GM12878 (cell line): ENCODE measurements at regions not wholly inside any gene's neighbourhood (a gene's known extent, or its start where the extent isn't known, plus 50 kb on each side); places are given as distances from the start of the nearest gene placed in this dataset.

Experiments used
- ATAC-seq: fragments of 200-7000 bp; cut with Tn5 transposase; 3 replicates; pipeline ENCODE4 v1.9.1; 2020; ENCODE audit warnings: mild to moderate bottlenecking, moderate library complexity
- BruUV-seq: library from RNA; stranded (reverse); fragments of 400-500 nt; replicated peaks from 2 replicates; lab custom pipeline; 2021; lab: Mats Ljungman, UMichigan
- CTCF ChIA-PET: fragments of 300-600 bp; sonication (Branson Sonifier 250); formaldehyde crosslinking; extraction: SDS; loops from one replicate; lab custom pipeline; 2021; ENCODE audit warnings: inconsistent platforms; lab: Yijun Ruan, JAX
- POLR2A ChIA-PET: fragments of 350-600 bp; formaldehyde crosslinking; extraction: SDS; loops from one replicate; lab custom pipeline; 2021; ENCODE audit warnings: inconsistent platforms; lab: Charles Lee
- RAD21 ChIA-PET: fragments of 300-600 bp; sonication (Branson Sonifier 250); formaldehyde crosslinking; loops from one replicate; lab custom pipeline; 2023; ENCODE audit warnings: antibody characterized with exemption; ENCODE audit not compliant: unreplicated experiment; lab: Charles Lee
- SMC1A ChIA-PET: fragments of 300-600 bp; sonication (Branson Sonifier 250); formaldehyde crosslinking; loops from one replicate; lab custom pipeline; 2023; ENCODE audit not compliant: unreplicated experiment, uncharacterized antibody; lab: Charles Lee
- DNase-seq: peaks from one replicate; pipeline ENCODE4 v3.0.0-alpha.2; 2011; ENCODE audit warnings: low read depth, low spot score
- FAIRE-seq: peaks from 3 replicates; lab custom pipeline; 2011; peaks lifted over from hg19 to GRCh38; lab: Jason Lieb, UNC
- H2AFZ ChIP-seq: 2 replicates; pipeline ENCODE4 v1.6.0; 2011; ENCODE audit warnings: low read depth, low read length, control low read depth; ENCODE audit not compliant: control insufficient read depth
- H3K27ac ChIP-seq: 2 replicates; pipeline ENCODE4 v1.5.1; 2011; ENCODE audit warnings: control low read depth; ENCODE audit not compliant: control insufficient read depth, insufficient read depth
- H3K27me3 ChIP-seq, 2 experiments: replicated peaks in 1 of 2; 2 replicates each; pipeline versions ENCODE4 v1.6.0 to v1.6.1; 2011; ENCODE audit warnings: low read length in 1 of 2; ENCODE audit not compliant: control insufficient read depth in 2 of 2, insufficient read depth in 2 of 2
- H3K36me3 ChIP-seq, 2 experiments: 2 replicates each; pipeline ENCODE4 v1.5.1; 2011; ENCODE audit warnings: low read length in 1 of 2; ENCODE audit not compliant: control insufficient read depth in 2 of 2, insufficient read depth in 2 of 2
- H3K4me1 ChIP-seq: 2 replicates; pipeline ENCODE4 v1.6.1; 2011; ENCODE audit warnings: mild to moderate bottlenecking, low read length, moderate library complexity, mixed read lengths; ENCODE audit not compliant: control insufficient read depth, insufficient read depth
- H3K4me2 ChIP-seq: 2 replicates; pipeline ENCODE4 v1.6.0; 2011; ENCODE audit warnings: control low read depth; ENCODE audit not compliant: control insufficient read depth, insufficient read depth
- H3K4me3 ChIP-seq: fragments of 200-600 bp; sonication (generic); 2 replicates; pipeline ENCODE4 v1.5.1; 2016
- H3K79me2 ChIP-seq: 2 replicates; pipeline ENCODE4 v1.6.0; 2011; ENCODE audit warnings: low read length; ENCODE audit not compliant: control insufficient read depth, insufficient read depth
- H3K9ac ChIP-seq: 2 replicates; pipeline ENCODE4 v1.8.0; 2011; ENCODE audit warnings: low read length, control low read depth, mixed read lengths; ENCODE audit not compliant: control insufficient read depth, insufficient read depth
- H3K9me3 ChIP-seq: replicated peaks from 3 replicates; pipeline ENCODE4 v1.5.1; 2011; ENCODE audit warnings: mild to moderate bottlenecking, low read length; ENCODE audit not compliant: control insufficient read depth, insufficient read depth
- H4K20me1 ChIP-seq: 2 replicates; pipeline ENCODE4 v1.6.0; 2011; ENCODE audit not compliant: control insufficient read depth, insufficient read depth
- ATF2 ChIP-seq: IDR thresholded peaks from 2 replicates; pipeline ENCODE4 v1.6.1; 2012; ENCODE audit warnings: low read length, inconsistent platforms
- ATF7 ChIP-seq: fragments of 450-650 bp; IDR thresholded peaks from 2 replicates; pipeline ENCODE4 v1.6.1; 2016; ENCODE audit warnings: low read depth, mild to moderate bottlenecking
- CHD4 ChIP-seq: fragments of 200-600 bp; sonication (generic); IDR thresholded peaks from 2 replicates; pipeline ENCODE4 v1.6.1; 2016; ENCODE audit warnings: mild to moderate bottlenecking
- CREB1 ChIP-seq: IDR thresholded peaks from 2 replicates; pipeline ENCODE4 v1.6.1; 2012; ENCODE audit warnings: low read depth, mild to moderate bottlenecking, inconsistent platforms
- DPF2 ChIP-seq: fragments of 450-650 bp; IDR thresholded peaks from 2 replicates; pipeline ENCODE4 v1.6.1; 2017; ENCODE audit warnings: mild to moderate bottlenecking
- FOXM1 ChIP-seq: IDR thresholded peaks from 2 replicates; pipeline ENCODE4 v1.6.1; 2012; ENCODE audit warnings: low read depth, mild to moderate bottlenecking, inconsistent platforms, low read length, moderate library complexity
- GATAD2B ChIP-seq: fragments of 450-650 bp; conservative IDR thresholded peaks from 2 replicates; pipeline ENCODE4 v1.6.1; 2017; ENCODE audit warnings: low read depth, mild to moderate bottlenecking, moderate library complexity
- JUNB ChIP-seq: IDR thresholded peaks from 2 replicates; pipeline ENCODE4 v1.6.1; 2016; ENCODE audit warnings: antibody characterized with exemption, mild to moderate bottlenecking
- KAT2A ChIP-seq: conservative IDR thresholded peaks from 2 replicates; pipeline ENCODE4 v1.6.1; 2011; ENCODE audit warnings: low read depth, low read length; ENCODE audit not compliant: control insufficient read depth
- NBN ChIP-seq: fragments of 450-650 bp; IDR thresholded peaks from 2 replicates; pipeline ENCODE4 v1.6.1; 2016
- NFXL1 ChIP-seq: fragments of 450-650 bp; IDR thresholded peaks from 2 replicates; pipeline ENCODE4 v1.6.1; 2017; ENCODE audit warnings: antibody characterized with exemption, mild to moderate bottlenecking, borderline replicate concordance
- NR2C1 ChIP-seq: fragments of 450-650 bp; IDR thresholded peaks from 2 replicates; pipeline ENCODE4 v1.6.1; 2017; ENCODE audit warnings: antibody characterized with exemption, mild to moderate bottlenecking, moderate library complexity
- NR2C2 ChIP-seq: IDR thresholded peaks from 2 replicates; pipeline ENCODE4 v1.6.1; 2011; ENCODE audit warnings: borderline replicate concordance, low read depth; ENCODE audit not compliant: control insufficient read depth, insufficient read length
- PAX5 ChIP-seq: IDR thresholded peaks from 2 replicates; pipeline ENCODE4 v1.6.1; 2011; ENCODE audit warnings: low read depth, low read length, borderline replicate concordance
- POLR2A ChIP-seq: IDR thresholded peaks from 2 replicates; pipeline ENCODE4 v1.6.1; 2011; ENCODE audit warnings: low read depth, mild to moderate bottlenecking, low read length
- RFX5 ChIP-seq: IDR thresholded peaks from 2 replicates; pipeline ENCODE4 v1.6.1; 2011; ENCODE audit warnings: low read depth, low read length, improper control_type of control experiment
- SMC3 ChIP-seq: IDR thresholded peaks from 2 replicates; pipeline ENCODE4 v1.6.1; 2011; ENCODE audit warnings: low read length, improper control_type of control experiment, borderline replicate concordance
- WRNIP1 ChIP-seq: IDR thresholded peaks from 2 replicates; pipeline ENCODE4 v1.6.1; 2011; ENCODE audit warnings: low read depth, low read length, improper control_type of control experiment, borderline replicate concordance
- ZBTB33 ChIP-seq: fragments of 450-650 bp; IDR thresholded peaks from 2 replicates; pipeline ENCODE4 v1.6.1; 2017; ENCODE audit warnings: mild to moderate bottlenecking
- ZNF687 ChIP-seq: fragments of 450-650 bp; IDR thresholded peaks from 2 replicates; pipeline ENCODE4 v1.6.1; 2017; ENCODE audit warnings: mild to moderate bottlenecking, moderate library complexity
- WGBS: methylation state at CpG from one replicate; pipeline ENCODE4 v1.1.6; 2016; ENCODE audit warnings: low lambda C conversion rate; ENCODE audit not compliant: insufficient replicate concordance, insufficient coverage; ENCODE audit errors: missing lambda C conversion rate; 5-methylcytosine and 5-hydroxymethylcytosine counted together
- in situ Hi-C: fragments of 300-500 bp; cut with MboI; formaldehyde crosslinking; loops from 9 replicates; pipeline ENCODE4 v1.14.3; 2018; ENCODE audit warnings: mixed read lengths
- intact Hi-C: fragments of 100-400 bp; cut with micrococcal nuclease; formaldehyde crosslinking; loops from one replicate; pipeline ENCODE4 v1.14.2; 2022; ENCODE audit not compliant: unreplicated experiment

- TF ChIP-seq CHD4 (no peak), WRNIP1 (no peak), DPF2 (no peak), GATAD2B (no peak), KAT2A (no peak), PAX5 (no peak), CREB1 (no peak), ZNF687 (no peak), NR2C1 (no peak)
Observed at GRCh38 chr9:16135968-16136367, 583.1 kb downstream of the CCDC171 start (continued).

- 32% methylated on average over 10 of the region's 10 CpGs for WGBS
- no peak overlapping the region for H3K4me3 ChIP-seq
- H3K27ac ChIP-seq: no peak overlapping the region
- intact Hi-C loops: no loop called here
- no peak overlapping the region for H3K9ac ChIP-seq
- RAD21 ChIA-PET: no interaction called here
- H3K4me1 ChIP-seq: no peaks in the 10 kb centered on the region
- ATAC-seq (no peak), DNase-seq (no peak), FAIRE-seq (no peak)
- no peak overlapping the region for H3K4me2 ChIP-seq
- SMC1A ChIA-PET: interaction anchor here (0.5 kb wide), 1 partner anchor 708 kb away, joined by 3 read pairs; no protein-coding TSS in a partner anchor
- no peaks in the 10 kb centered on the region for H3K36me3 ChIP-seq
- CTCF ChIA-PET: interaction anchor here (0.7 to 1.7 kb wide), 3 partner anchors 97 to 263 kb away, joined by 3 to 5 read pairs (median 4); no protein-coding TSS in a partner anchor
- POLR2A ChIA-PET: no interaction called here
- no peaks in the 10 kb centered on the region; a peak in 1 of 4 replicates for H3K27me3 ChIP-seq
- in situ Hi-C loops: loop anchor here (10.0 kb wide), 1 partner anchor 262 kb away; no protein-coding TSS in a partner anchor
- BruUV-seq: no TSS peak
- no peaks in the 10 kb centered on the region for H4K20me1 ChIP-seq
- H2AFZ ChIP-seq: no peak overlapping the region
- H3K79me2 ChIP-seq: no peaks in the 10 kb centered on the region
- H3K9me3 ChIP-seq: no peaks in the 10 kb centered on the region
- TF ChIP-seq NR2C2: no peak
- no peak for TF ChIP-seq ATF2
- no peak for TF ChIP-seq NBN
- no peak for TF ChIP-seq FOXM1
- TF ChIP-seq ATF7: no peak
- TF ChIP-seq SMC3: no peak
- TF ChIP-seq RFX5: no peak
- no peak for TF ChIP-seq ZBTB33
- no peak for TF ChIP-seq NFXL1
- no peak for TF ChIP-seq POLR2A
- no peak for TF ChIP-seq JUNB
Observed at GRCh38 chr9:16136451-16136850, 583.6 kb downstream of the CCDC171 start.
